KMS-11 (cell line): ENCODE measurements at regions not wholly inside any gene's neighbourhood (a gene's known extent, or its start where the extent isn't known, plus 50 kb on each side); places are given as distances from the start of the nearest gene placed in this dataset.

Experiments used
- H2AFZ ChIP-seq: fragments of 200-600 bp; sonication (generic); 2 replicates; pipeline ENCODE4 v1.6.1; 2016; ENCODE audit warnings: antibody characterized with exemption, mixed run types, low read depth
- H3K27ac ChIP-seq: fragments of 200-600 bp; sonication (generic); 2 replicates; pipeline ENCODE4 v1.6.1; 2016; ENCODE audit warnings: mild to moderate bottlenecking, mixed run types
- H3K27me3 ChIP-seq: fragments of 200-600 bp; sonication (generic); 2 replicates; pipeline ENCODE4 v1.6.1; 2017; ENCODE audit warnings: mild to moderate bottlenecking, low read depth, mixed run types, moderate library complexity; ENCODE audit not compliant: insufficient read depth
- H3K36me3 ChIP-seq: fragments of 200-600 bp; sonication (generic); 2 replicates; pipeline ENCODE4 v1.6.1; 2017; ENCODE audit warnings: mild to moderate bottlenecking, mixed run types; ENCODE audit not compliant: insufficient read depth
- H3K4me1 ChIP-seq: fragments of 200-600 bp; sonication (generic); 2 replicates; pipeline ENCODE4 v1.6.1; 2016; ENCODE audit warnings: mild to moderate bottlenecking, low read depth, mixed run types; ENCODE audit not compliant: poor library complexity, severe bottlenecking
- H3K4me2 ChIP-seq: fragments of 200-600 bp; sonication (generic); 2 replicates; pipeline ENCODE4 v1.7.0; 2016; ENCODE audit warnings: mild to moderate bottlenecking, mixed run types
- H3K4me3 ChIP-seq: fragments of 200-600 bp; sonication (generic); IDR thresholded peaks from 2 replicates; pipeline ENCODE4 v1.6.1; 2017; ENCODE audit warnings: low read depth, low read length, mixed read lengths; ENCODE audit not compliant: insufficient read depth
- H3K79me2 ChIP-seq: fragments of 200-600 bp; sonication (generic); 2 replicates; pipeline ENCODE4 v1.6.1; 2016; ENCODE audit warnings: low read depth, mixed run types; ENCODE audit not compliant: insufficient read depth
- H3K9ac ChIP-seq: fragments of 200-600 bp; sonication (generic); 2 replicates; pipeline ENCODE4 v1.6.1; 2016; ENCODE audit warnings: mild to moderate bottlenecking, mixed run types
- H4K20me1 ChIP-seq: fragments of 200-600 bp; sonication (generic); 2 replicates; pipeline ENCODE4 v1.6.1; 2016; ENCODE audit warnings: mild to moderate bottlenecking, mixed run types; ENCODE audit not compliant: insufficient read depth
- CTCF ChIP-seq: fragments of 200-600 bp; sonication (generic); conservative IDR thresholded peaks from 2 replicates; pipeline ENCODE4 v1.6.1; 2017; ENCODE audit warnings: low read depth, mild to moderate bottlenecking, antibody characterized with exemption, low read length, moderate library complexity, mixed read lengths

GRCh38 chr6:71486461-71486860 lies 197.8 kb downstream of the OGFRL1 start:
- Histone ChIP-seq H3K27me3 (no peaks in the 10 kb centered on the region), H3K4me2 (no peak overlapping the region), H3K36me3 (no peaks in the 10 kb centered on the region), H3K4me3 (no peak overlapping the region), H2AFZ (no peak overlapping the region), H3K27ac (no peak overlapping the region), H3K79me2 (no peaks in the 10 kb centered on the region), H3K9ac (no peak overlapping the region), H3K4me1 (peaks cover 14% of the 10 kb centered on the region), H4K20me1 (no peaks in the 10 kb centered on the region)
- TF ChIP-seq CTCF = no peak

- no peak overlapping the region for H3K9ac ChIP-seq
- no peaks in the 10 kb centered on the region for H3K36me3 ChIP-seq
- H3K4me2 ChIP-seq = no peak overlapping the region
- no peak for TF ChIP-seq CTCF
- H3K4me1 ChIP-seq = peaks cover 14% of the 10 kb centered on the region
- no peak overlapping the region for H2AFZ ChIP-seq
- no peak overlapping the region for H3K4me3 ChIP-seq
- H3K79me2 ChIP-seq = no peaks in the 10 kb centered on the region
- H4K20me1 ChIP-seq = no peaks in the 10 kb centered on the region
- no peaks in the 10 kb centered on the region for H3K27me3 ChIP-seq
- H3K27ac ChIP-seq = no peak overlapping the region
Observed at GRCh38 chr6:71488186-71488585, 199.6 kb downstream of the OGFRL1 start.

GRCh38 chr6:71489736-71490135 lies 201.1 kb downstream of the OGFRL1 start:
- no peak for TF ChIP-seq CTCF
- no peak overlapping the region for H3K4me3 ChIP-seq
- no peak overlapping the region for H3K4me2 ChIP-seq
- H4K20me1 ChIP-seq = no peaks in the 10 kb centered on the region
- H3K79me2 ChIP-seq = no peaks in the 10 kb centered on the region
- H2AFZ ChIP-seq = no peak overlapping the region
- H3K36me3 ChIP-seq = no peaks in the 10 kb centered on the region
- H3K4me1 ChIP-seq = peaks cover 12% of the 10 kb centered on the region
- no peaks in the 10 kb centered on the region for H3K27me3 ChIP-seq
- no peak overlapping the region for H3K9ac ChIP-seq
- H3K27ac ChIP-seq = no peak overlapping the region

GRCh38 chr6:71490876-71491275 lies 202.3 kb downstream of the OGFRL1 start:
- Histone ChIP-seq H3K27ac (no peak overlapping the region), H3K4me1 (peaks cover 17% of the 10 kb centered on the region), H2AFZ (no peak overlapping the region), H3K27me3 (no peaks in the 10 kb centered on the region), H3K4me3 (no peak overlapping the region), H3K9ac (no peak overlapping the region), H3K4me2 (no peak overlapping the region), H4K20me1 (no peaks in the 10 kb centered on the region), H3K79me2 (no peaks in the 10 kb centered on the region), H3K36me3 (no peaks in the 10 kb centered on the region)
- TF ChIP-seq CTCF = no peak
